OCI-LY7 (cell line): ENCODE measurements at regions not wholly inside any gene's neighbourhood (a gene's known extent, or its start where the extent isn't known, plus 50 kb on each side); places are given as distances from the start of the nearest gene placed in this dataset.

Experiments used
- BruUV-seq: library from RNA; stranded (reverse); fragments of 400-500 nt; replicated peaks from 2 replicates; lab custom pipeline; 2021; lab: Mats Ljungman, UMichigan
- CTCF ChIA-PET: fragments of 300-600 bp; sonication (Branson Sonifier 250); formaldehyde crosslinking; loops from one replicate; lab custom pipeline; 2022; ENCODE audit warnings: antibody characterized with exemption; ENCODE audit not compliant: unreplicated experiment; lab: Charles Lee
- POLR2A ChIA-PET: fragments of 300-600 bp; sonication (Branson Sonifier 250); formaldehyde crosslinking; loops from one replicate; lab custom pipeline; 2022; ENCODE audit warnings: antibody characterized with exemption; lab: Charles Lee
- DNase-seq: peaks from one replicate; pipeline ENCODE4 v3.0.0-alpha.2; 2015; ENCODE audit warnings: low spot score
- H2AFZ ChIP-seq: fragments of 200-600 bp; sonication (generic), shearing (Covaris generic); 2 replicates; pipeline ENCODE4 v1.6.1; 2014; ENCODE audit warnings: mild to moderate bottlenecking, antibody characterized with exemption, low read length, moderate library complexity
- H3K27ac ChIP-seq: fragments of 200-600 bp; sonication (generic); 2 replicates; pipeline ENCODE4 v1.5.1; 2014; ENCODE audit warnings: mixed run types, low read depth, mild to moderate bottlenecking, moderate library complexity, low read length, inconsistent platforms; ENCODE audit not compliant: poor library complexity, severe bottlenecking
- H3K36me3 ChIP-seq: fragments of 200-600 bp; sonication (generic); 2 replicates; pipeline ENCODE4 v1.6.1; 2014; ENCODE audit warnings: mild to moderate bottlenecking, antibody characterized with exemption, low read length, moderate library complexity, mixed read lengths; ENCODE audit not compliant: insufficient read depth
- H3K4me1 ChIP-seq: fragments of 200-600 bp; sonication (generic); 2 replicates; pipeline ENCODE4 v1.5.1; 2014; ENCODE audit warnings: mild to moderate bottlenecking, low read length; ENCODE audit not compliant: insufficient read depth, poor library complexity, severe bottlenecking
- H3K4me2 ChIP-seq: fragments of 200-600 bp; sonication (generic); 2 replicates; pipeline ENCODE4 v1.6.1; 2014; ENCODE audit warnings: mild to moderate bottlenecking, low read length
- H3K4me3 ChIP-seq: fragments of 200-600 bp; sonication (generic); 2 replicates; pipeline ENCODE4 v1.5.1; 2014; ENCODE audit warnings: mild to moderate bottlenecking, low read depth, low read length; ENCODE audit not compliant: poor library complexity, severe bottlenecking
- H3K79me2 ChIP-seq: fragments of 200-600 bp; sonication (generic); 2 replicates; pipeline ENCODE4 v1.6.1; 2016; ENCODE audit warnings: low read depth, mild to moderate bottlenecking, low read length, moderate library complexity, mixed read lengths; ENCODE audit not compliant: insufficient read depth
- H3K9me2 ChIP-seq: fragments of 200-600 bp; sonication (generic); 2 replicates; pipeline ENCODE4 v1.6.1; 2016; ENCODE audit warnings: mild to moderate bottlenecking, low read length, mixed read lengths; ENCODE audit not compliant: insufficient read depth
- H3K9me3 ChIP-seq: fragments of 200-600 bp; sonication (generic); 2 replicates; pipeline ENCODE4 v1.6.1; 2014; ENCODE audit warnings: mild to moderate bottlenecking, mixed run types, low read length, mixed read lengths
- H4K20me1 ChIP-seq: fragments of 200-600 bp; sonication (generic); 2 replicates; pipeline ENCODE4 v1.6.1; 2014; ENCODE audit warnings: mild to moderate bottlenecking, antibody characterized with exemption, low read length, moderate library complexity, mixed read lengths; ENCODE audit not compliant: insufficient read depth
- EZH2phosphoT487 ChIP-seq: fragments of 200-600 bp; sonication (generic); IDR thresholded peaks from 2 replicates; pipeline ENCODE4 v1.6.1; 2018; ENCODE audit warnings: low read depth, borderline replicate concordance, mild to moderate bottlenecking, mixed run types, antibody characterized with exemption, low read length, moderate library complexity, mixed read lengths
- intact Hi-C: fragments of 100-400 bp; cut with micrococcal nuclease; formaldehyde crosslinking; loops from one replicate; pipeline ENCODE4 v1.10.0; 2022; ENCODE audit not compliant: unreplicated experiment
- TF ChIP-seq, protein P1 (sequence below): fragments of 200-600 bp; sonication (generic); conservative IDR thresholded peaks from 2 replicates; pipeline ENCODE4 v1.5.1; 2014; ENCODE audit warnings: mild to moderate bottlenecking, antibody characterized with exemption, low read length, moderate library complexity, mixed read lengths

DNA sequence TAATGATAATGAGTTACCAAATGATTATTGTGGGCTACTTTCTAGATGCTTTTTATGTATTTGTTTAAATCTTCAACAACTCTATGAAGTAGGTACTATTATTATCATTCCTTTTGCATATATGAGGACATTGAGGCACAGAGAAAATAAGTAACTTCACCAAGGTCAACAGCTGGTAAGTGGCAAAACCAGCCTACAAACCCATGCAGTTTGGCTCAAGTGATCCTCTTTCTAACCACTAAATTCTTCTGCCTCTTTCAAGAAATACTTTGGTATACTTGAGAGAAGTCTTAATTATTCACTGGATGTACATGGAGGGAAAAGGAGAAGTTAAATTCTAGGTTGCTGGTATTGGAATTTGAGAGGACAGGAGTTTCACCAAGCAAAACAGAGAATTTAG is 495.2 kb upstream of the CADM1 start:
- Histone ChIP-seq H3K36me3 (no peaks in the 10 kb centered on the region), H3K9me3 (no peaks in the 10 kb centered on the region), H3K27ac (no peak overlapping the region), H4K20me1 (no peaks in the 10 kb centered on the region), H2AFZ (no peak overlapping the region), H3K4me3 (no peak overlapping the region), H3K9me2 (no peaks in the 10 kb centered on the region), H3K79me2 (no peaks in the 10 kb centered on the region), H3K4me1 (no peaks in the 10 kb centered on the region), H3K4me2 (no peak overlapping the region)
- DNase-seq: no peak
- BruUV-seq: no TSS peak
- TF ChIP-seq, protein P1, sequence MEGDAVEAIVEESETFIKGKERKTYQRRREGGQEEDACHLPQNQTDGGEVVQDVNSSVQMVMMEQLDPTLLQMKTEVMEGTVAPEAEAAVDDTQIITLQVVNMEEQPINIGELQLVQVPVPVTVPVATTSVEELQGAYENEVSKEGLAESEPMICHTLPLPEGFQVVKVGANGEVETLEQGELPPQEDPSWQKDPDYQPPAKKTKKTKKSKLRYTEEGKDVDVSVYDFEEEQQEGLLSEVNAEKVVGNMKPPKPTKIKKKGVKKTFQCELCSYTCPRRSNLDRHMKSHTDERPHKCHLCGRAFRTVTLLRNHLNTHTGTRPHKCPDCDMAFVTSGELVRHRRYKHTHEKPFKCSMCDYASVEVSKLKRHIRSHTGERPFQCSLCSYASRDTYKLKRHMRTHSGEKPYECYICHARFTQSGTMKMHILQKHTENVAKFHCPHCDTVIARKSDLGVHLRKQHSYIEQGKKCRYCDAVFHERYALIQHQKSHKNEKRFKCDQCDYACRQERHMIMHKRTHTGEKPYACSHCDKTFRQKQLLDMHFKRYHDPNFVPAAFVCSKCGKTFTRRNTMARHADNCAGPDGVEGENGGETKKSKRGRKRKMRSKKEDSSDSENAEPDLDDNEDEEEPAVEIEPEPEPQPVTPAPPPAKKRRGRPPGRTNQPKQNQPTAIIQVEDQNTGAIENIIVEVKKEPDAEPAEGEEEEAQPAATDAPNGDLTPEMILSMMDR: no peak
- no peak for TF ChIP-seq EZH2phosphoT487
- intact Hi-C loops: no loop called here
- CTCF ChIA-PET: no interaction called here
- POLR2A ChIA-PET: no interaction called here

DNA sequence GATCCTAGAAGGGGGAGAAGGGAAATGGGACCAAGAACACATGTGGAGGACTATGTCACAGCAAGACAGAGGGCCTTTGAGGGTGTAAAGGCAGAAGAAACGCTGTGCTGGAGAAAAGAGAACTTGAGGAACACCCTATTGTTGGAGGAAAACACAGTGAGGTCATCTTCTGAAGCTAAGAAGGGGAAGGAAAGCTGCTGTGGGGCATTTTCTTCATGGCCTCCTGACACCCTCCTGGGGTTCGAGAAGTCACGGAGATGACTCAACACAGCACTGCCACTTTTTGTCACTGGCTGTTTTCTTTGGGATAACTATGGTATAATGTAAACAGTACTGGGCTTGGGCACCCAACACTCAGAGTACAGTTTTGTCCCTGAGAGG is 492.6 kb upstream of the CADM1 start:
- H3K4me2 ChIP-seq: no peak overlapping the region
- POLR2A ChIA-PET: interaction anchor here (0.5 to 1.2 kb wide), 3 partner anchors 66 to 1050 kb away, joined by 3 read pairs; no protein-coding TSS in a partner anchor
- intact Hi-C loops: no loop called here

More for the DNA sequence above, 492.6 kb upstream of the CADM1 start:
- H2AFZ ChIP-seq: no peak overlapping the region
- H4K20me1 ChIP-seq: no peaks in the 10 kb centered on the region
- BruUV-seq: no TSS peak
- no peaks in the 10 kb centered on the region for H3K4me1 ChIP-seq
- DNase-seq: no peak
- no peaks in the 10 kb centered on the region for H3K36me3 ChIP-seq
- CTCF ChIA-PET: interaction anchor here (0.5 kb wide), 1 partner anchor 65 kb away, joined by 3 read pairs; no protein-coding TSS in a partner anchor
- H3K4me3 ChIP-seq: no peak overlapping the region
- no peaks in the 10 kb centered on the region for H3K9me3 ChIP-seq
- no peak overlapping the region for H3K27ac ChIP-seq
- no peak for TF ChIP-seq EZH2phosphoT487
- TF ChIP-seq, protein P1: no peak
- H3K9me2 ChIP-seq: no peaks in the 10 kb centered on the region
- no peaks in the 10 kb centered on the region for H3K79me2 ChIP-seq
